GM06990 (cell line): ENCODE measurements at regions not wholly inside any gene's neighbourhood (a gene's known extent, or its start where the extent isn't known, plus 50 kb on each side); places are given as distances from the start of the nearest gene placed in this dataset.
"Not testable (repeated sequence)": the region's sequence is repeated elsewhere in the genome, so short reads cannot be mapped to it uniquely, and the experiment has no call there.

ENCODE experiments used
- DNase-seq: peaks from one replicate; pipeline ENCODE4 v3.0.0-alpha.2; 2011; ENCODE audit not compliant: insufficient read length; ENCODE audit errors: extremely low read depth
- H3K27me3 ChIP-seq: replicated peaks from 2 replicates; pipeline ENCODE4 v1.6.0; 2011; ENCODE audit warnings: low read length; ENCODE audit not compliant: control insufficient read depth, insufficient read depth
- H3K36me3 ChIP-seq: 2 replicates; pipeline ENCODE4 v1.5.1; 2011; ENCODE audit warnings: low read length; ENCODE audit not compliant: control insufficient read depth, insufficient read depth
- H3K4me3 ChIP-seq: replicated peaks from 2 replicates; pipeline ENCODE4 v1.5.1; 2011; ENCODE audit warnings: low read depth, mild to moderate bottlenecking, control low read depth, low read length
- TF ChIP-seq, protein P1 (sequence below): IDR thresholded peaks from 2 replicates; pipeline ENCODE4 v1.5.1; 2011; ENCODE audit warnings: low read length, control low read depth, mild to moderate bottlenecking, inconsistent platforms; ENCODE audit not compliant: insufficient read depth, poor library complexity, severe bottlenecking

DNA sequence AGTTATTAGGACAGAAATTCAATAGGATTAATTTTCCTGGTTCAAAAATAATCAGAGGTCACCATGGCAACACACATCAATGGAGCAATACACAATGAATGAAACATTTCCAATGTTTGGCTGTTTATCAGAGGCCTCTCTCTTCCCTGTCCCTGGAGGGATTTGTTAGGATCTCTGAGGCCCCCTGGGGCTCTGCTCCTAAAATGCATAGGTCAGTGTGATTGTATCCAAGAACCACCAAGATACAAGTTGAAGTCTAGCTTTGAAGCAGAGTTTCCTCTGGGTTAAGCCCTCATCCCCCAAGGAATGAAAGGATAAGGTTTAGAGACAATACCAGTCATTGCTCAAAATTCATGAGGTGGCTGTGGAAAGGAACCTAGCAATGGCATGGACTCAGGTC is 561.2 kb upstream of the C16orf82 start:
- no peak for DNase-seq
- no peaks in the 10 kb centered on the region for H3K36me3 ChIP-seq
- H3K4me3 ChIP-seq: no peak overlapping the region
- no peaks in the 10 kb centered on the region for H3K27me3 ChIP-seq
- TF ChIP-seq, protein P1, sequence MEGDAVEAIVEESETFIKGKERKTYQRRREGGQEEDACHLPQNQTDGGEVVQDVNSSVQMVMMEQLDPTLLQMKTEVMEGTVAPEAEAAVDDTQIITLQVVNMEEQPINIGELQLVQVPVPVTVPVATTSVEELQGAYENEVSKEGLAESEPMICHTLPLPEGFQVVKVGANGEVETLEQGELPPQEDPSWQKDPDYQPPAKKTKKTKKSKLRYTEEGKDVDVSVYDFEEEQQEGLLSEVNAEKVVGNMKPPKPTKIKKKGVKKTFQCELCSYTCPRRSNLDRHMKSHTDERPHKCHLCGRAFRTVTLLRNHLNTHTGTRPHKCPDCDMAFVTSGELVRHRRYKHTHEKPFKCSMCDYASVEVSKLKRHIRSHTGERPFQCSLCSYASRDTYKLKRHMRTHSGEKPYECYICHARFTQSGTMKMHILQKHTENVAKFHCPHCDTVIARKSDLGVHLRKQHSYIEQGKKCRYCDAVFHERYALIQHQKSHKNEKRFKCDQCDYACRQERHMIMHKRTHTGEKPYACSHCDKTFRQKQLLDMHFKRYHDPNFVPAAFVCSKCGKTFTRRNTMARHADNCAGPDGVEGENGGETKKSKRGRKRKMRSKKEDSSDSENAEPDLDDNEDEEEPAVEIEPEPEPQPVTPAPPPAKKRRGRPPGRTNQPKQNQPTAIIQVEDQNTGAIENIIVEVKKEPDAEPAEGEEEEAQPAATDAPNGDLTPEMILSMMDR: no peak

DNA sequence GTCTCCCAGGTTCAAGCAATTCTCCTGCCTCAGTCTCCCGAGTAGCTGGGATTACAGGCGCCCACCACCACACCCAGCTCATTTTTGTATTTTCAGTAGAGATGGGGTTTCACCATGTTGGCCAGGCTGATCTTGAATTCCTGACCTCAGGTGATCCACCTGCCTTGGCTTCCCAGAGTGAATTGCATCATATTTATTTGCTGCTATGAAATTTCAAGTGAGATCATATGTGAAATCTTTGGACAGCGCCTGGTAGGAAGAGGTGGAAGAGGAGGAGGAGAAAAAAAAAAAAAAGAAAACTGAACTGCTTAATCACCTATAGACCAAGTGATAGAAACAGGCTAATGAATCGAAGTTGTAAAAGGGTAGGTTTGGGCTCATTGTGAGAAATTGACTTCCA is 557.8 kb upstream of the C16orf82 start:
- H3K4me3 ChIP-seq, H3K36me3 ChIP-seq, H3K27me3 ChIP-seq, DNase-seq: not testable (repeated sequence)

DNA sequence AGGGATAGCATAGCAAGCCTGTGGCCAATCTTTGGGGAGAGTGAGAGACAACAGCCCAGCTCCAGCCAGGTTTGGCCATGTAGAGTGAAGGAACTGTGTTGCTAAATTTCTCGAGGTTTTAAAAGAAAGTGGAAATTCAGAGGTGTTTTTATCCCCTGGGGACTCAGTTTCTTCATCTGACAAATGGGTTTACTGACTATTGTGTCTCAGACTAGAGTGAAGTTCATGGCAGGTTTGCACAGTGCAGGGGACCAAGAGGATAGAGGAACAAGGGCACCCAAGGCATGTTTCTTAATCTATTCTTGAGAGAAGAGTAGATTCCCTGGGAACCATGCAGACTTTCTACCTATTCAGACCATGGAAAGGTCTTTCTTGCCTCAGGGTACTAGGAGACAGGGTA is 555.8 kb upstream of the C16orf82 start:
- TF ChIP-seq, protein P1: no peak
- DNase-seq: no peak
- Histone ChIP-seq H3K27me3 (no peaks in the 10 kb centered on the region), H3K36me3 (no peaks in the 10 kb centered on the region), H3K4me3 (no peak overlapping the region)

DNA sequence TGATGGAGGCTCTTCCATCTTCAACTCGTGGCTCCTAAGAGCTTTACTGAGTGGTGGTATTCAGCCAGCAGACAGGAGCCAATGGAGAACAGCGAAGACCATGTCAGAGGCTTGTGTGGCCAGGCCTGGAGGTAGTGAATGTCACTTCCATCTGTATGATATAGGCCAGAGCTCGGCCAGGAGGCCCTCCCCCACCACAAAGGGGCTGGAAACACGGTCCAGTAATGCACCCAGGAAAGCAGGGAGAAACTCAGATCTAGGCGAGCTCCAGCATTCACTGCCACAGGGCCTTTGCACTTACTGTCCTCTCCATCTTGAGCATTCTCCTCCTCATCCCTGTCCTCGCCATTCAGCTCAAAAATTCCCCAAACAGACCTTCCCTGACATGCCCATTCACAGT is 555.3 kb upstream of the C16orf82 start:
- Histone ChIP-seq H3K4me3 (no peak overlapping the region), H3K36me3 (no peaks in the 10 kb centered on the region), H3K27me3 (no peaks in the 10 kb centered on the region)
- DNase-seq: no peak
- TF ChIP-seq, protein P1: no peak

DNA sequence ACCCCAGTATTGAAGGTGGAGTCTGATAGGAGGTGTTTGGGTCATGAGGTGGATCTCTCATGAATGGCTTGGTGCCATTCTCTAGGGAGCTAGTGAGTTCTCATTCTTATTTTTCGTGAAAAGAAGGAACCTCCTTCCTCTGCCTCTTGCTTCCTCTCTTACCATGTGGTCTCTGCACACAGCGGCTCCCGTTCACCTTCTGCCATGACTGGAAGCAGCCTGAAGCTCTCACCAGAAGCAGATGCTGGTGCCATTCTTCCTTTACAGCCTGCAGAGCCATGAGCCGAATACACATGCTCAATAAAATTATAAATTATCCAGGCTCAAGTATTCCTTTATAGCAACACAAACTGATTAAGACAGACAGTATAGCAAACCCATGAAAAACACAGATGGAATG is 545.1 kb upstream of the C16orf82 start:
- H3K36me3 ChIP-seq: no peaks in the 10 kb centered on the region
- DNase-seq: no peak
- H3K27me3 ChIP-seq: no peaks in the 10 kb centered on the region

DNA sequence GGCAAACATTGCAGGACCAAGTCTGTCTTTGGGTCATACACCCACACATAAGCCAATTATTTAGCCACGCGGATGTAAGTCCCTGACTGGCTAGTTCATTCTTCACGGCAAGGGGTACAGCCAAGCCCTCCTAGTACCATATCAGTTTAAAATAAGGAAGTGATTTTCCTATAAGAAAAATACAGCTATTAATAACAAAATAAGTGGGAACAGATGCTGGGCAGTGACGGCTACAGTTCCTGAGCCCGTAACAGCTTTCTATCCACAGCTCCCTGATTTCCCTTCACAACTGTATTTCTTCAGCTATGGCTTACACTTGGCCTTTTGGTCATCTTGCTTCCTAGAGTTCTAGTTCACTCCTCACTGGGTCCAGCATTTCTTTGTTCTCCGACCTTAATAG is 542.4 kb upstream of the C16orf82 start:
- Histone ChIP-seq H3K4me3 (no peak overlapping the region), H3K36me3 (no peaks in the 10 kb centered on the region), H3K27me3 (no peaks in the 10 kb centered on the region)
- DNase-seq: no peak
- TF ChIP-seq, protein P1: no peak

More for the DNA sequence above, 545.1 kb upstream of the C16orf82 start:
- TF ChIP-seq, protein P1: no peak
- H3K4me3 ChIP-seq: no peak overlapping the region
